HG03558 (cell line): ENCODE measurements at regions not wholly inside any gene's neighbourhood (a gene's known extent, or its start where the extent isn't known, plus 50 kb on each side); places are given as distances from the start of the nearest gene placed in this dataset.
"Not testable (repeated sequence)": the region's sequence is repeated elsewhere in the genome, so short reads cannot be mapped to it uniquely, and the experiment has no call there.

ENCODE experiments used
- ATAC-seq: cut with Tn5 transposase; IDR thresholded peaks from one replicate; pipeline ENCODE4 v1.9.1; 2021; ENCODE audit warnings: moderate number of reproducible peaks; ENCODE audit not compliant: unreplicated experiment; ENCODE audit errors: extremely low read depth

DNA sequence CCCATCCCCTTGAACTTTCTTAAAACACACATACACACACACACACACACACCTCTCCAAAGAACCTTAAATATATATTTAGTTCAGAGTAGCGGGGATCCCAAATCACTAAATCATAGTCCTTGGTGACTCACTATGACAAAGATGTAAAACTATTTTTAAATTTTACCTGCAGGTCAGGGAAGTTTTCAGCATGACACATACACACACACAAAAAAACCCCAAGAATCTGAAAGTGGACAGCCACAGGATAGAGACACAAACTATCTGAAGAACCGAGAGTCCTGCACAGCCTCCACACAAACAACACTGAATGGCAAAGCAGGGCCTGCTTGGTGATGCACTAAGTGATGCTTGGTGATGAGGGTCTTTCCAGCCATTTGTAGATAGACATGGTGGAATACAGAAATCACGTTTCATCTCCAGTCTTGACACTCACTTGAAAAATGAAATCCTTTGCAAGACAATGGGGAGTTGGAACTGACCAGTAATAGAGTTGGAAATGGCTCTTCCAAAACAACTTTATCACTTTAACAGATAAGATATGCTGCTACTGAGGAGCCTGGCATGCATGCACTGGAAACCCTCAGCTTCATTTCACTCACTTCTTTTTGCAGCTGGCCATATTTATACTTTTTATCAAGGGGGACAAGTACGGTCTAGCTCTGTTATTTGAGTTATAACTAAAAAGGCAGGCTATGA, 307.3 kb downstream of the RAPGEF2 start:
- no peak for ATAC-seq

- no peak for ATAC-seq
Observed at GRCh38 chr4:159410891-159411290, 308.0 kb downstream of the RAPGEF2 start.

GRCh38 chr4:159413306-159413943, 310.5 kb downstream of the RAPGEF2 start:
- no peak for ATAC-seq

- no peak for ATAC-seq
Observed at GRCh38 chr4:159414305-159414704, 311.4 kb downstream of the RAPGEF2 start.

GRCh38 chr4:159416073-159416472, 313.2 kb downstream of the RAPGEF2 start:
- no peak for ATAC-seq

GRCh38 chr4:159416996-159417395, 314.1 kb downstream of the RAPGEF2 start:
- no peak for ATAC-seq

GRCh38 chr4:159420162-159421057, 317.5 kb downstream of the RAPGEF2 start:
- ATAC-seq = no peak

DNA sequence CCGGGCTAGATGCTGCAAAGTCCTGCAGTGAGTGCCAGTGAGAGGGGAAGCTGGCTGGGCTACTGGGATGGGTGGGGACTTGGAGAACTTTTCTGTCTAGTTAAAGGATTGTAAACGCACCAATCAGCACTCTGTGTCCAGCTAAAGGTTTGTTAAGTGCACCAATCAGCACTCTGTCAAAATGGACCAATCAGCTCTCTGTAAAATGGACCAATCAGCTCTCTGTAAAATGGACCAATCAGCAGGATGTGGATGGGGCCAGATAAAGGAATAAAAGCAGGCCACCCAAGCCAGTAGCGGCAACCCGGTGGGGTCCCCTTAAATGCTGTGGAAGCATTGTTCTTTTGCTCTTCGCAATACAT, 318.2 kb downstream of the RAPGEF2 start:
- ATAC-seq = not testable (repeated sequence)

DNA sequence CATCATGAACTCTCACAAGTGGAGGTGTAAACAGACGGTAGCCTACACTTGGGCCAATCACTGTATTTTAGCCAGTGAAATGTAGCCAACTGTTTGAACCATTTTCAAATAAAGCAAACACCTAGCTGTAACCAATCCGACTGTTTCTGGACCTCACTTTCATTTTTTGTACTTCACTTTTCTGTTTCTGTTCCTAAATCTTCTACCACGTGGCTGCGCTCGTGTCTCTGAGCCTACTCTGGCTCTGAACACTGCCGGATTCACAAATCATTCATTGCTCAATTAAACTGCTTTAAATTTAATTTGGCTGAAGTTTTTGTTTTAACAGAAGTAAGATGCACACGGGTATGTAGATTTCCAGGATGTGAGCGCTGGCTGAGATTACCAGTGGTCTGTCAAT, 319.1 kb downstream of the RAPGEF2 start:
- ATAC-seq = no peak

GRCh38 chr4:159422626-159423025, 319.7 kb downstream of the RAPGEF2 start:
- no peak for ATAC-seq

DNA sequence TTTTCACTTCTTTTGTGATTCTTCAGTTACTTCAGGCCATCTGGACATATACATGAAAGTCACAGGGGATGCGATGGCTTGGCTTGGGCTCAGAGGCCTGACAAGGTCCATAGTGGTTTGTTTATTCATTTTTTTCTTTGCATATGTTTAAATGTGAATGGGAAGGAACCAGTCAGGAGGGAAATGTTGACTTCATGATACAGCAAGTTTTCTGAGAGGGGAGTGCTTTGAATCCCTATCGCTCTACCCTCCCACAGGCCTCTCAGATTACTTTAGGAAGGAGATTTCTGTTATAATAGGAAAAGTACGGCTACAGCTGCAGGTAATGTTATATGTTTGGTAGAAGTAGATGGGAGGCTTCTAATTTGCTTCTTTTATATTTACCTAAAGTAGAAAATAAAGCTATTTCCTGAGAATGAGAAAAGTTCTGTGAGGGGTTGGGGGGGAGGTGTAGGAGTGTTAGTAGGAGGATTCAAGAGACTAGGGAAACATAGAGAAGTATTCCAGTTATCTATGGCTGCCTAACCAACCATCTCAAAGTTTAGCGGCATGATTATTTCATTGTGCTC, 322.9 kb downstream of the RAPGEF2 start:
- ATAC-seq = no peak

DNA sequence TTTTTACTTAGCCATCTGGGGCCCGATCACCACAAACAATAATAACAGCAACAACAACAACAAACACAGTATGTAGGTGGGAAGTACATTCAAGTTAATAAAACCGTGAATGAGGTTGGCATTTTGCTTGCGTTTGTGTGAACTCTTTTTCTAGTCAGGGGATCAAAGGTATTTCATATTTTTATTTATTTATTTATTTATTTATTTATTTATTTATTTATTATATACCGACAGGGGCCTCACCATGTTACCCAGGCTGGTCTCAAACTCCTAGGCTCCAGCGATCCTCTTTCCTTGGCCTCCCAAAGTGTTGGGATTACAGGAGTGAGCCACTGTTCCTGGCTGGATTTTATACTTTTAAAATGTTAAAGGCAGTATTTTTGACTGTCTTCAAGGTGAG, 325.4 kb downstream of the RAPGEF2 start:
- ATAC-seq = no peak

DNA sequence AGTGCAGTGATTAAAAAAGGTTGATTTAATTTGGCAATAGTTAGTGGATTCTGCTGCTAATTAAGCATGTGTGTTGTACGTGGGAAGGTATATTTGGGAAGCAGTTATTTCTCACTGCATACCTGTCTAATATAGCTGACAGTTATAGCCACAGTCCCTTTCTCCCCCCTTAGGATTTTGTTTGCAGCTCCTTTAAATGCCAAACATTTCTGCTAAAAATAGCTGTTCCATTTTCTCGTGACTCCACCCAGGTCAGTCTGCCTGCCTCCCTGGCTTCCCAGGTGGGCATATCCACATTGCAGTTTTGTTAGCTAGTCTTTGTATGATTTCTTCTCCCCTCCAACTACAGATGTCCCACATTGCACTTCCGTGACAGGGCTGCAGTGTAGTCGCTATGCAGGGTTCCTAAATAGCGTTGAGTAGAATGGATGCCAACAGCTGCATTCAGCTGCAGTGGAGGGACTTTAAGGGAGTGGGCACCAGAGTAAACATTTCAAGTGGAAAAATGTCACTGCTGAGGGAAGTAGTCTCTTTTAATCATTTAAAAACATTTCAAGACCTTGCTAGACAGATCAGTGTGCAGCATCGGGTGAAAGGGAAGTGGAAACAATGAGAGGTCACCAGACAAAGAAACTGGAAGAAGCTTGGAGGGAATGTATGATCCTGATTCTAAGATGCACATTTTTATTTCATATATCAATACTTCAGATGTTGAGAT, 326.3 kb downstream of the RAPGEF2 start:
- no peak for ATAC-seq

DNA sequence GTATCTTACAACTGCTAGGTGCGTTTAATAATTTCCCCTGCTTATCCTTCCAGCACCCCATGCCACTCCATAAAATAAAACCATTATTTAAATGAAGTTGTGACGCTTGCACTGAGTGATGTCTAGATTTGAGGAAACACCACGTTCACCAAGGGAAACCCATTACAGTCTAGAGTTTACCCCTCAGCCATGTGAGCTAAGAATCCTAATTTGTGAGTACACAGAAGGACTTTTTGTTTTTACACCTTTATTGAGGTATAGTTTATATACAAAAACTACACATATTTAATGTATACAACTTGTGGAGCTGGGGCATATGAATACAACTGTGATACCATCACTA, 326.8 kb downstream of the RAPGEF2 start:
- ATAC-seq = no peak

GRCh38 chr4:159430896-159431295, 328.0 kb downstream of the RAPGEF2 start:
- no peak for ATAC-seq

GRCh38 chr4:159432436-159432835, 329.6 kb downstream of the RAPGEF2 start:
- ATAC-seq = no peak

DNA sequence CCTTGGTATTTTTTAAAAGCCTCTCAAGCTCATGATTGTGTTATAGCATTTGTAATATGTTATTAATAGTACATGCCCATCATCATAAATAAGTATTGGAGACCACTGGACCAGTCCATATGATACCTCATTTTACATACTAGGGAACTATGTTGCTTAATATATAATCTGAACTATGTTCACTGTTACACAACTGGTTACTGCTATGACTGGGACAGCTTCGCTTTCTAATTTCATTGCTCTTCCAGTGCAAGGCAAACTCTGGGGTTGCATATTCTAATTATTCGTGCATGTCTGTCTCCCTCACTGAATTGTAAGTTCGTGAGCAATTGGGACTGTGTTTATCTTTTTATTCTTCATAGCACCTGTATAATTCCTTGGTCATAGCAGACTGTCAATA, 330.5 kb downstream of the RAPGEF2 start:
- no peak for ATAC-seq

GRCh38 chr4:159434114-159434870, 331.4 kb downstream of the RAPGEF2 start:
- no peak for ATAC-seq

DNA sequence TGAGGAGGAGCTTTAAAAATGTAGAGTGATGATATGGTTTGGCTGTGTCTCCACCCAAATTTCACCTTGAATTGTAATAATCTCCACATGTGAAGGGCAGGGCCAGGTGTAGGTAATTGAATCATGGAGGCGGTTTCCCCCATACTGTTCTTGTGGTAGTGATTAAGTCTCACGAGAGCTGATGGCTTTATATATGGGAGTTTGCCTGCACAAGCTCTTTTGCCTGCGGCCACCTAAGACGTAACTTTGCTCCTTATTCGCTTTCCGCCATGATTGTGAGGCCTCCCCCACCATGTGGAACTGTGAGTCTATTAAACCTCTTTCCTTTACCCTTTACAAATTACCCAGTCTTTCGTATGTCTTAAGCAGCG, 332.0 kb downstream of the RAPGEF2 start:
- no peak for ATAC-seq

GRCh38 chr4:159435561-159436023, 332.7 kb downstream of the RAPGEF2 start:
- ATAC-seq = no peak
